ENCODE measurements at regions not wholly inside any gene's neighbourhood (a gene's known extent, or its start where the extent isn't known, plus 50 kb on each side); places are given as distances from the start of the nearest gene placed in this dataset.
"Not testable (repeated sequence)": the region's sequence is repeated elsewhere in the genome, so short reads cannot be mapped to it uniquely, and the experiment has no call there.

GRCh38 chr7:13274205-13274604, 586.8 kb downstream of the ARL4A start:
- TF ChIP-seq, protein P1, sequence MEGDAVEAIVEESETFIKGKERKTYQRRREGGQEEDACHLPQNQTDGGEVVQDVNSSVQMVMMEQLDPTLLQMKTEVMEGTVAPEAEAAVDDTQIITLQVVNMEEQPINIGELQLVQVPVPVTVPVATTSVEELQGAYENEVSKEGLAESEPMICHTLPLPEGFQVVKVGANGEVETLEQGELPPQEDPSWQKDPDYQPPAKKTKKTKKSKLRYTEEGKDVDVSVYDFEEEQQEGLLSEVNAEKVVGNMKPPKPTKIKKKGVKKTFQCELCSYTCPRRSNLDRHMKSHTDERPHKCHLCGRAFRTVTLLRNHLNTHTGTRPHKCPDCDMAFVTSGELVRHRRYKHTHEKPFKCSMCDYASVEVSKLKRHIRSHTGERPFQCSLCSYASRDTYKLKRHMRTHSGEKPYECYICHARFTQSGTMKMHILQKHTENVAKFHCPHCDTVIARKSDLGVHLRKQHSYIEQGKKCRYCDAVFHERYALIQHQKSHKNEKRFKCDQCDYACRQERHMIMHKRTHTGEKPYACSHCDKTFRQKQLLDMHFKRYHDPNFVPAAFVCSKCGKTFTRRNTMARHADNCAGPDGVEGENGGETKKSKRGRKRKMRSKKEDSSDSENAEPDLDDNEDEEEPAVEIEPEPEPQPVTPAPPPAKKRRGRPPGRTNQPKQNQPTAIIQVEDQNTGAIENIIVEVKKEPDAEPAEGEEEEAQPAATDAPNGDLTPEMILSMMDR (IDR thresholded peaks at IDR 0.05; ENCODE audit: low read depth, low read length) = not testable (repeated sequence)
- TF ChIP-seq EZH2phosphoT487 (IDR thresholded peaks at IDR 0.05; ENCODE audit: low read depth) = not testable (repeated sequence)

Data from OCI-LY3 (cell line).